ENCODE measurements at regions not wholly inside any gene's neighbourhood (a gene's known extent, or its start where the extent isn't known, plus 50 kb on each side); places are given as distances from the start of the nearest gene placed in this dataset.

DNA sequence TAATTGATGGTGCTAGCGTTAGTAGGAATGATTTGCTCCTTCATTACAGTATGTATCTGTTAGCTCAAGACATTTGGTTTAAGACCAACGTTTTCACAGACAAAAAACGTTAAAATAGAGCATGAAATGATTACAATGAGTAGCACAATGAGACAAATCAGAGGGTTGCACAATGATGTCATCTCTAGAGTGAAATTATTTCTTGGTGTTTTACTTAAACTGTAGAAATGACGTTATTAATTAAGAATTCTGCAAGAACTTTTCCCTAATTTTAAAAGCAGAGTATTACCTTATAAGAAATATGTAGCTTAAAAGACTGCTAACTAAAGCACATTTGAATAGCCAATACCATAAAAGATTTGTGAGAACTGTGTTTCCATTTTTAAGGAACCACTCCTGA lies 373.4 kb upstream of the KIF2B start:
- TF ChIP-seq, protein P1, sequence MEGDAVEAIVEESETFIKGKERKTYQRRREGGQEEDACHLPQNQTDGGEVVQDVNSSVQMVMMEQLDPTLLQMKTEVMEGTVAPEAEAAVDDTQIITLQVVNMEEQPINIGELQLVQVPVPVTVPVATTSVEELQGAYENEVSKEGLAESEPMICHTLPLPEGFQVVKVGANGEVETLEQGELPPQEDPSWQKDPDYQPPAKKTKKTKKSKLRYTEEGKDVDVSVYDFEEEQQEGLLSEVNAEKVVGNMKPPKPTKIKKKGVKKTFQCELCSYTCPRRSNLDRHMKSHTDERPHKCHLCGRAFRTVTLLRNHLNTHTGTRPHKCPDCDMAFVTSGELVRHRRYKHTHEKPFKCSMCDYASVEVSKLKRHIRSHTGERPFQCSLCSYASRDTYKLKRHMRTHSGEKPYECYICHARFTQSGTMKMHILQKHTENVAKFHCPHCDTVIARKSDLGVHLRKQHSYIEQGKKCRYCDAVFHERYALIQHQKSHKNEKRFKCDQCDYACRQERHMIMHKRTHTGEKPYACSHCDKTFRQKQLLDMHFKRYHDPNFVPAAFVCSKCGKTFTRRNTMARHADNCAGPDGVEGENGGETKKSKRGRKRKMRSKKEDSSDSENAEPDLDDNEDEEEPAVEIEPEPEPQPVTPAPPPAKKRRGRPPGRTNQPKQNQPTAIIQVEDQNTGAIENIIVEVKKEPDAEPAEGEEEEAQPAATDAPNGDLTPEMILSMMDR (IDR thresholded peaks at IDR 0.05; ENCODE audit: extremely low read depth in 1 of 2, insufficient read depth in 1 of 2, low read depth in 1 of 2, low read length in 2 of 2), result no peak
- TF ChIP-seq EZH2 (IDR thresholded peaks at IDR 0.05; ENCODE audit: borderline replicate concordance, low read depth, low read length, severe bottlenecking) (no peak), POLR2A (IDR thresholded peaks at IDR 0.05; ENCODE audit: low read depth, low read length) (no peak)
